ENCODE measurements at regions not wholly inside any gene's neighbourhood (a gene's known extent, or its start where the extent isn't known, plus 50 kb on each side); places are given as distances from the start of the nearest gene placed in this dataset.

DNA sequence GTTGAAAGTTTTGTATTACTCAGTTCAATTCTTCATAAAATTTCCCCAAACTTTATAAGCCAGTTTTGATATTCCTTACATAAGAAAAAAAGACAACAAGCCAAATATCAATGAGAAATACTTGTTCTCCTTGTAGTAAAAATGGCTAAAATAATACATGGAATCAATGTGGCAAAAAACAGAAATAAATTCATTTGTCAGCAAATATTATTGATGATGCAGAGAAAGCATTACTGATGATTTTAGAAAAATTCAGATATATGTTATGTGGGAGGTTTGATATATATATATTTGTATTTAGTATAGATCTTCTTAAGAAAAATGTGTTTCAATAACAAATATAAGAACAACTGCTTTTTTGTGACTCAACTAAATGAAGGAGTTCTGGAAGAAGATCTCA lies 127.0 kb upstream of the PUM3 start:
- no peaks in the 10 kb centered on the region for H3K4me1 ChIP-seq (ENCODE audit: control insufficient read depth, insufficient read depth, low read length)
- no peaks in the 10 kb centered on the region for H3K27me3 ChIP-seq (ENCODE audit: control insufficient read depth, insufficient read depth, low read length)
- DNase-seq (ENCODE audit: low read depth in 4 of 6, low spot score in 6 of 6): no peak
- no peaks in the 10 kb centered on the region for H3K36me3 ChIP-seq (ENCODE audit: control insufficient read depth, insufficient read depth, low read length)
- no peak overlapping the region for H3K27ac ChIP-seq (ENCODE audit: low read depth, low read length)
- H3K4me3 ChIP-seq (ENCODE audit: low read depth, low read length): no peak overlapping the region
- no peaks in the 10 kb centered on the region for H3K9me3 ChIP-seq (ENCODE audit: control insufficient read depth, insufficient read depth, low read length)

DNA sequence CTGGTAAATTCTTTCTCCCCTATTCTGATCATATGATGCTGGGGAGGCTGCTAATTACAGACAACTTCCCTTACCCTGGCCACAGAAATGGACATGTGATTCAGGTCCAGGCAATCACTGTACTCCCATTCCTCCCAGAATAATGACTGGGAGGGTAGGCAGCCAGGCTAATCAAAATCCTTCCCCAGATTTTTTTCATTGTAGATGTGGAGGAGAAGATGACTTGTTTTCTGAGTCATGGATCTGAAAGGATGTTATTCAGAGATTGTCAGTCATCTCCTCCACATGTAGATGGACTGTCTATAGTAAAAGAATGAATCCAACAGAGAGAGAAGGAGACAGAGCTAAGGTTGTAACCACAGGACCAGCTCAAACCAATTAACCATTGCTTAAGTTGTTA lies 123.9 kb upstream of the PUM3 start:
- no peaks in the 10 kb centered on the region for H3K4me1 ChIP-seq (ENCODE audit: control insufficient read depth, insufficient read depth, low read length)
- no peaks in the 10 kb centered on the region for H3K36me3 ChIP-seq (ENCODE audit: control insufficient read depth, insufficient read depth, low read length)
- no peak for DNase-seq (ENCODE audit: low read depth in 4 of 6, low spot score in 6 of 6)
- no peak overlapping the region for H3K4me3 ChIP-seq (ENCODE audit: low read depth, low read length)
- no peak overlapping the region for H3K27ac ChIP-seq (ENCODE audit: low read depth, low read length)
- no peaks in the 10 kb centered on the region for H3K9me3 ChIP-seq (ENCODE audit: control insufficient read depth, insufficient read depth, low read length)
- H3K27me3 ChIP-seq (ENCODE audit: control insufficient read depth, insufficient read depth, low read length): no peaks in the 10 kb centered on the region

DNA sequence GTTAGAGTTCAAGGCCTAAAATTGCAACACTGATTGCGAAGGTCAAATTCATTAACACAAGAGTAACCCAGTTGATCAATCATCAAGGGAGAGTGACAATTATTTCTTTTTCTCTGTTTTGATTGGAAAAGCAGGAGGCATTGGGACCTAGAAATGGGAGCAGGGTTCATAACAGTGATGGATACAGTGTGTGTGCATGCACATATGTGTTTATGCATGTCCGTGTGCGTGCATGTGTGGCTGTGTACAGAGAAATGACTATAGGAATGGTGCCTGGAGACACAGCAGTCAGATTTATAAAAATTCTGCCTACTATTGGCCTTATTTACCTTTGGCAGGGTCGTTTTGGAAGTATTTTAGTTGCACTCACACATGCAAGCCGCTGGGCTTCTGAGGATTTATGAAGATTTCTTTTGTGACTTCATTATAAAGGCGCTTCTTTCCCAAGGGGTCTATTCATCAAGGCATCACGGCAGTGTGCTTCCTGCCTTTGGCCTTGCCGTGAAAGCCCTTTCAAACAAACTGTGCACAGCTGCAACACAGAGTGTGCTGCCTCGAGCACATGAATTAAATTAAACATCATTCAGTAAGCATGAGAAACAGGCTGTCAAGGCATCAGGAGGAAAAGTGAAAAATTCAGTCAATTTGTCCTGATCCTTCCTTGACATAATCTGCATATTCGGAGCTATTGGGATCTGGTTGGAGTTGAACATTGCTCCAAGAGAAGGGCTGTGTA lies 122.8 kb upstream of the PUM3 start:
- H3K27ac ChIP-seq (ENCODE audit: low read depth, low read length): no peak overlapping the region
- peak in 3 of 6 donors; percentile 38 to 90 (median 68) for DNase-seq (ENCODE audit: low read depth in 4 of 6, low spot score in 6 of 6)

DNA sequence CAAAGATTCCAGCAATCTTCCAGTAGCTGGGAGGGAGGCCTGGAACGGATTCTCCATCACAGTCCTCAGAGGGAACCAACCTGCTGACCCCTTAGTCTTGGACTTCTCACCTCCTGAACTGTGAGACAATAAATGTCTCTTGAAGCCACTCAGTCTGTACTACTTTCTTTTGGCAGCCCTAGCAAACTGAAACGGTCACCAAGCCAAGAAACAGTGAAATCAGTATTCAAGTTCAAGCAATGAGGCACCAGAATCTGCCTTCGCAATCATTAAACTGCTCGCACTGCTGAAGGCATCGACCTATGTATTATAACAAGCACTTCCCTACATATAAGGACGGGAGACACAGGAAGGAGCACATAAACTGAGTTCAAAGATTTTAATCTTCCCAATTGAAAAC lies 120.6 kb upstream of the PUM3 start:
- DNase-seq (ENCODE audit: low read depth in 4 of 6, low spot score in 6 of 6): peak in 2 of 6 donors; percentile 35 to 63
- 29% methylated on average over 3 of the region's 6 CpGs for WGBS (ENCODE audit: insufficient coverage)

More for the DNA sequence above, 122.8 kb upstream of the PUM3 start:
- H3K27me3 ChIP-seq (ENCODE audit: control insufficient read depth, insufficient read depth, low read length): no peaks in the 10 kb centered on the region
- H3K36me3 ChIP-seq (ENCODE audit: control insufficient read depth, insufficient read depth, low read length): no peaks in the 10 kb centered on the region
- WGBS (ENCODE audit: insufficient coverage): 17% methylated on average over 7 of the region's 10 CpGs
- no peak overlapping the region for H3K4me3 ChIP-seq (ENCODE audit: low read depth, low read length)
- H3K9me3 ChIP-seq (ENCODE audit: control insufficient read depth, insufficient read depth, low read length): no peaks in the 10 kb centered on the region
- H3K4me1 ChIP-seq (ENCODE audit: control insufficient read depth, insufficient read depth, low read length): no peaks in the 10 kb centered on the region

DNA sequence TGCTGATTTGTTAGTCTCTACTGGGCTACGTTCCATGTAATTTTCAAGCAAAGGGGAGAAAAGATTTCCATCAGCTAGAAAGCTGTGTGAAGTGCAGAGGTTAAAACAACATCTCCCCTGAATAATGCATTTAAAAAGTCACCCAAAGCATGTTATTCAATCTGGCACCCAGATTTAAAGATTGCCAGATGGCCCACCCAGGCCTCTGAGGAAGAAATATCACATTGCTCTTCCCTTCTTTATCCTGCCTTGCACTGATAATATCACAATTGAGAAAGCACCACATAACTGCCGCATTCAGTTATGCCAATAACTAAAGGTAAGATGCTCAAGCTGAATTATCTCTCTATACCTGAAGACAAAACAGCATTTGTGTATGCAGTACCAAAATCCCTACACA lies 119.4 kb upstream of the PUM3 start:
- H3K27ac ChIP-seq (ENCODE audit: low read depth, low read length): no peak overlapping the region
- no peak for DNase-seq (ENCODE audit: low read depth in 4 of 6, low spot score in 6 of 6)
- H3K4me3 ChIP-seq (ENCODE audit: low read depth, low read length): no peak overlapping the region
- 80% methylated on average over 1 of the region's 2 CpGs for WGBS (ENCODE audit: insufficient coverage)
- H3K9me3 ChIP-seq (ENCODE audit: control insufficient read depth, insufficient read depth, low read length): no peaks in the 10 kb centered on the region
- H3K4me1 ChIP-seq (ENCODE audit: control insufficient read depth, insufficient read depth, low read length): no peaks in the 10 kb centered on the region
- no peaks in the 10 kb centered on the region for H3K36me3 ChIP-seq (ENCODE audit: control insufficient read depth, insufficient read depth, low read length)
- no peaks in the 10 kb centered on the region for H3K27me3 ChIP-seq (ENCODE audit: control insufficient read depth, insufficient read depth, low read length)

More for the DNA sequence above, 120.6 kb upstream of the PUM3 start:
- Histone ChIP-seq H3K27me3 (ENCODE audit: control insufficient read depth, insufficient read depth, low read length) (no peaks in the 10 kb centered on the region), H3K4me1 (ENCODE audit: control insufficient read depth, insufficient read depth, low read length) (no peaks in the 10 kb centered on the region), H3K36me3 (ENCODE audit: control insufficient read depth, insufficient read depth, low read length) (no peaks in the 10 kb centered on the region), H3K4me3 (ENCODE audit: low read depth, low read length) (no peak overlapping the region), H3K27ac (ENCODE audit: low read depth, low read length) (no peak overlapping the region), H3K9me3 (ENCODE audit: control insufficient read depth, insufficient read depth, low read length) (no peaks in the 10 kb centered on the region)

DNA sequence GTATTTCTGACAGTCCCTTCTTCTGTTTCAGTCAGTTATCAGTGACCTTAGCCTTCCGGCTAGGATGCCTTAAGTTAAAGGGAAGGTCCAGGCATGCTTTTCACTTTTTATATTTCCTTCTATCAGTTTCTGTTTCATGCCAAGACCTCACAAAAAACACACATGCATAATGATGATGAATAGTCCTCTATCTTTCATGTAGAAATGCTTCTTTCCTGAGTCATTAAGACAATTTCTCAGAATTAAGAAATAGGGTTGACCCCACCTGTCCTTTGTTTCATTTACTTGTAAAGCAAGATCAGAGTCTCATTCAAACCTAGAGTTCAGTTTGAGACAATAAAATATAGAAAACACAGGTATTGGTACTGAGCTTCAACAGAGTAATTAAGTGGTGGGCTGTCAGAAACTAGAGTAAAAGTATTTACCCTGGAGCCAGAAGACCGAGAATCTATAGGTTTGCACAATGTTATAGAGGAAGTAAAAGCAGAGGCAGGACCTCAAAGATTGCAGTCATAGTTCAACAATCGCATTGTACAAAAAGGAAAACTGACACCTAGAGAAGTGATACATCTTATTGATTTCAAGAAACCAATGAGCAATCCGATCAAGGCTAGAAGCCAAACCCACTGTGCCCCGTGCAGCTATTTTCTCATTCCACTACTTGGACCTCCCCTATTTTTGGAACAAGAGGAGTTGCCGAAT lies 118.7 kb upstream of the PUM3 start:
- Histone ChIP-seq H3K4me1 (ENCODE audit: control insufficient read depth, insufficient read depth, low read length) (no peaks in the 10 kb centered on the region), H3K27me3 (ENCODE audit: control insufficient read depth, insufficient read depth, low read length) (no peaks in the 10 kb centered on the region), H3K4me3 (ENCODE audit: low read depth, low read length) (no peak overlapping the region), H3K27ac (ENCODE audit: low read depth, low read length) (no peak overlapping the region), H3K36me3 (ENCODE audit: control insufficient read depth, insufficient read depth, low read length) (no peaks in the 10 kb centered on the region), H3K9me3 (ENCODE audit: control insufficient read depth, insufficient read depth, low read length) (no peaks in the 10 kb centered on the region)
- 84% methylated on average over 4 of the region's 6 CpGs for WGBS (ENCODE audit: insufficient coverage)
- no peak for DNase-seq (ENCODE audit: low read depth in 4 of 6, low spot score in 6 of 6)

DNA sequence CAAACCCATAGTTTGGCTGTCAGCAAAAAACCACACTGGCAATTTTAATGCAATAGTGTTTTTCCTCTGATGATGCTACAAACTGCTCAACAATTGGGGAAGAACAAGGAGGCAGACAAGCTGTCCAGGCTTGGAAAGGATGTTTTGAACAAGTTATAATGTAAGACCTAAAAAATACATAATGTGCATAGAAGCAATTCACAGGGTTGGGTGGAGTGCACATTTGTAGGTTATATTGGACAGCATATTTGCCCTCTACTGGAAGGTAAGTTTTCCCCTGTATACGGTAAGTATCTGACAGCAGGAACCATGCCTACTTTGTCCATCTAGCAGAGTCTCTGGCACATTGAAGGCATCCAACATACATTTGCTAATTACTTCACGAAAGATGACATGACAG lies 114.3 kb upstream of the PUM3 start:
- H3K4me3 ChIP-seq (ENCODE audit: low read depth, low read length): no peak overlapping the region
- 83% methylated on average over 1 of the region's 2 CpGs for WGBS (ENCODE audit: insufficient coverage)
- H3K9me3 ChIP-seq (ENCODE audit: control insufficient read depth, insufficient read depth, low read length): no peaks in the 10 kb centered on the region
- peak in 1 of 6 donors; percentile 33 for DNase-seq (ENCODE audit: low read depth in 4 of 6, low spot score in 6 of 6)
- no peaks in the 10 kb centered on the region for H3K4me1 ChIP-seq (ENCODE audit: control insufficient read depth, insufficient read depth, low read length)
- no peaks in the 10 kb centered on the region for H3K36me3 ChIP-seq (ENCODE audit: control insufficient read depth, insufficient read depth, low read length)
- no peak overlapping the region for H3K27ac ChIP-seq (ENCODE audit: low read depth, low read length)
- no peaks in the 10 kb centered on the region for H3K27me3 ChIP-seq (ENCODE audit: control insufficient read depth, insufficient read depth, low read length)

DNA sequence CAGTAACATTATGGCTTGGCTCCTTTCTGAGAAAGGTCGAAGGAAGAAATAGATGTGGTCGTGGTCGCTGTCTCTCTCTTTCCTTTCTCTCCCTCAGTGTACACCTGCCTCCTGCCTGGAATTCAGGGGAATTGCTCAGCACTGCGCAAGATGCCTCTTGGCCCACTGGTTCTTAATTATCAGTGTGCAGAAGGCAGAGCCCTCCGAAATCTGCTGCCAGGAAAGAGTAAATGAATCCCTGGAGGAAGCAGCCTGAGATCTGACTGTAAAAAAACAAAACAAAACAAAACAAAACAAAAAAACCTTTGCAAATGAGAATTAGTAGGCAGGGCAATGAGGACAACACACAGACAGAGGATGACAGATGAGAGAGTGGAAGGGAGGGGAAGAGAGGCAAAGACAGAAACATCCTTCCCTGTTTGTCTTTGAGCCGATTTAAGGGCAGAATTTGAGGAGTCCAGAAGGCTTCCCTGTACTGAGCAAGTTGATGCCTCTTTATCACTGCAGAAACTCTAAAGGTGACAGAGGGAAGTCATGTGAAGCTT lies 113.8 kb upstream of the PUM3 start:
- peak in 2 of 6 donors; percentile 27 to 83 for DNase-seq (ENCODE audit: low read depth in 4 of 6, low spot score in 6 of 6)
- Histone ChIP-seq H3K27me3 (ENCODE audit: control insufficient read depth, insufficient read depth, low read length) (no peaks in the 10 kb centered on the region), H3K36me3 (ENCODE audit: control insufficient read depth, insufficient read depth, low read length) (no peaks in the 10 kb centered on the region), H3K4me3 (ENCODE audit: low read depth, low read length) (no peak overlapping the region), H3K9me3 (ENCODE audit: control insufficient read depth, insufficient read depth, low read length) (no peaks in the 10 kb centered on the region), H3K4me1 (ENCODE audit: control insufficient read depth, insufficient read depth, low read length) (no peaks in the 10 kb centered on the region), H3K27ac (ENCODE audit: low read depth, low read length) (no peak overlapping the region)
- WGBS (ENCODE audit: insufficient coverage): 23% methylated on average over 4 of the region's 6 CpGs

DNA sequence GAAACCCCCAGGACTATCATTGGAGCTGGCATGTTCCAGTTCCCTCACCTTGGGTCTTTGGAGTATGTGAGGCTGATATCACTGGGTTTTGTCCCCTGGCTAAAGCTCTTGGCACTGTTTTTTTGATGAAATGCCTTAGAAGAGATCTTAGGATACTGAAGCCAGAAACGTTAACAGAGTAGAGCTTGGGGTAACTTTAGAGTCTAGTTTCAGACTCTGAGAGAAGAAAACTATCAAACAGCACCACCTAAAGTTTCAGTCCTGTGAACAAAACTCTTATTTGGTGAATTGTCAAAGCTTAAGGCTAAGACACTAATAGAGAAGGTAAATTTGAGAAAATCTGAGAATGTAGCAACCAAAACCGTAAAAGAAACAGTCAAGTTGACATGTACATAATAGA lies 111.7 kb upstream of the PUM3 start:
- Histone ChIP-seq H3K4me3 (ENCODE audit: low read depth, low read length) (no peak overlapping the region), H3K4me1 (ENCODE audit: control insufficient read depth, insufficient read depth, low read length) (no peaks in the 10 kb centered on the region), H3K36me3 (ENCODE audit: control insufficient read depth, insufficient read depth, low read length) (no peaks in the 10 kb centered on the region), H3K27me3 (ENCODE audit: control insufficient read depth, insufficient read depth, low read length) (no peaks in the 10 kb centered on the region), H3K9me3 (ENCODE audit: control insufficient read depth, insufficient read depth, low read length) (no peaks in the 10 kb centered on the region), H3K27ac (ENCODE audit: low read depth, low read length) (no peak overlapping the region)
- WGBS (ENCODE audit: insufficient coverage): no CpG with 5 or more reads among the region's 2 CpGs
- peak in 2 of 6 donors; percentile 28 to 30 for DNase-seq (ENCODE audit: low read depth in 4 of 6, low spot score in 6 of 6)

DNA sequence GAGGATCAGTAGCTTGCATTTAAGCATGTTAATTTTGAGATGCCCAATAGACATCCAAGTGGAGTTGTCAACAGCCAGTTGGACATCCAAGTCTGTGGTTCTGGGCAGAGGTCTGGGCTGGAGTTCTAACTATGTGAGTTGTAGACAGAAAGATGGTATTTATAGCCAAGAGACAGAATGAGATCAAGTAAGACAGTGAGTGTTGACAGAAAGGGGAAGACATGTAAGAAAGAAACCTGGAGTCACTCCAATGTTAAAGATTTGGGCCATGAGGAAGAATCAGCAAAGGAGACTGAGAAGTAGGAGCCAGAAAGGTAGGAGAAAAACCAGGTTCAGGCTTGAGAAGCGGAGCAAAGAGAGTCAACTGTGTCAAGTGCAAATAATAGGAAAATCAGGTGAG lies 95.5 kb upstream of the PUM3 start:
- peak in 1 of 6 donors; percentile 40 for DNase-seq (ENCODE audit: low read depth in 4 of 6, low spot score in 6 of 6)
- 100% methylated on average over 1 of the region's 1 CpG for WGBS (ENCODE audit: insufficient coverage)
- Histone ChIP-seq H3K4me3 (ENCODE audit: low read depth, low read length) (no peak overlapping the region), H3K4me1 (ENCODE audit: control insufficient read depth, insufficient read depth, low read length) (no peaks in the 10 kb centered on the region), H3K27me3 (ENCODE audit: control insufficient read depth, insufficient read depth, low read length) (no peaks in the 10 kb centered on the region), H3K36me3 (ENCODE audit: control insufficient read depth, insufficient read depth, low read length) (peaks cover 3% of the 10 kb centered on the region), H3K9me3 (ENCODE audit: control insufficient read depth, insufficient read depth, low read length) (no peaks in the 10 kb centered on the region), H3K27ac (ENCODE audit: low read depth, low read length) (no peak overlapping the region)

All from spinal cord (tissue), 9 donors.